Erythroblast (primary cell): ENCODE measurements at regions not wholly inside any gene's neighbourhood (a gene's known extent, or its start where the extent isn't known, plus 50 kb on each side); places are given as distances from the start of the nearest gene placed in this dataset.

Experiments used
- GATA1 ChIP-seq: IDR thresholded peaks from 2 replicates; pipeline ENCODE4 v1.6.1; 2011; ENCODE audit warnings: low read depth, mild to moderate bottlenecking, control low read depth, low read length, moderate library complexity
- POLR2A ChIP-seq: IDR thresholded peaks from 2 replicates; pipeline ENCODE4 v1.6.1; 2011; ENCODE audit warnings: mild to moderate bottlenecking, low read length

GRCh38 chr15:25062551-25063430, 108.0 kb downstream of the SNRPN start:
- TF ChIP-seq POLR2A (no peak), GATA1 (no peak)
